Endothelial cell of umbilical vein (primary cell): ENCODE measurements at regions not wholly inside any gene's neighbourhood (a gene's known extent, or its start where the extent isn't known, plus 50 kb on each side); places are given as distances from the start of the nearest gene placed in this dataset.

ENCODE experiments used
- BruUV-seq: library from RNA; stranded (reverse); fragments of 400-500 nt; replicated peaks from 2 replicates; lab custom pipeline; 2021; lab: Mats Ljungman, UMichigan
- CTCF ChIA-PET: fragments of 300-600, 350-600 bp; sonication (Branson Sonifier 250); formaldehyde crosslinking; loops from one replicate; lab custom pipeline; 2021; ENCODE audit warnings: antibody characterized with exemption, inconsistent platforms; lab: Charles Lee
- POLR2A ChIA-PET: fragments of 300-600, 350-600 bp; sonication (Branson Sonifier 250); formaldehyde crosslinking; loops from one replicate; lab custom pipeline; 2021; ENCODE audit warnings: antibody characterized with exemption, inconsistent platforms; lab: Charles Lee
- DNase-seq: peaks from one replicate; pipeline ENCODE4 v3.0.0-alpha.2; 2011; ENCODE audit warnings: low read depth, low spot score
- FAIRE-seq: peaks from 2 replicates; lab custom pipeline; 2011; peaks lifted over from hg19 to GRCh38; lab: Jason Lieb, UNC
- H2AFZ ChIP-seq: 2 replicates; pipeline ENCODE4 v1.6.0; 2012; ENCODE audit warnings: low read depth, low read length, control low read depth, inconsistent platforms
- H3K27ac ChIP-seq: 2 replicates; pipeline ENCODE4 v1.5.1; 2011; ENCODE audit warnings: low read depth, mild to moderate bottlenecking, control low read depth, low read length, moderate library complexity; ENCODE audit not compliant: insufficient read depth
- H3K27me3 ChIP-seq, 2 experiments: 2 replicates each; pipeline versions ENCODE4 v1.6.0 to v1.6.1; 2011; ENCODE audit warnings: low read length in 2 of 2, mixed read lengths in 1 of 2; ENCODE audit not compliant: control insufficient read depth in 2 of 2, insufficient read depth in 2 of 2
- H3K36me3 ChIP-seq, 2 experiments: 2 replicates in 1 of 2; 3 replicates in 1 of 2; pipeline ENCODE4 v1.5.1; 2011; ENCODE audit warnings: low read length in 2 of 2, mild to moderate bottlenecking in 1 of 2, moderate library complexity in 1 of 2; ENCODE audit not compliant: control insufficient read depth in 2 of 2, insufficient read depth in 2 of 2; ENCODE audit errors: extremely low read depth in 1 of 2
- H3K4me1 ChIP-seq: 3 replicates; pipeline ENCODE4 v1.5.1; 2011; ENCODE audit warnings: mild to moderate bottlenecking, low read length; ENCODE audit not compliant: control insufficient read depth, insufficient read depth; ENCODE audit errors: extremely low read depth
- H3K4me2 ChIP-seq: 2 replicates; pipeline ENCODE4 v1.6.1; 2011; ENCODE audit warnings: low read length, control low read depth, mixed read lengths; ENCODE audit not compliant: insufficient read depth
- H3K4me3 ChIP-seq, 3 experiments: fragments of 200-600 bp in 1 of 3; sonication (generic), shearing (Covaris generic) in 1 of 3; replicated peaks in 1 of 3; 2 replicates each; pipeline ENCODE4 v1.5.1; 2011 to 2016; ENCODE audit warnings: control low read depth in 3 of 3, low read length in 3 of 3, mild to moderate bottlenecking in 2 of 3, inconsistent platforms in 1 of 3, low read depth in 1 of 3, moderate library complexity in 1 of 3; ENCODE audit not compliant: insufficient read depth in 1 of 3
- H3K79me2 ChIP-seq: 2 replicates; pipeline ENCODE4 v1.6.0; 2012; ENCODE audit warnings: low read length, inconsistent platforms; ENCODE audit not compliant: control insufficient read depth, insufficient read depth
- H3K9ac ChIP-seq: replicated peaks from 2 replicates; pipeline ENCODE3; 2011; ENCODE audit warnings: low read length, control low read depth; ENCODE audit not compliant: insufficient read depth; ENCODE audit errors: extremely low read depth
- H3K9me1 ChIP-seq: replicated peaks from 3 replicates; pipeline ENCODE4 v1.6.0; 2011; ENCODE audit warnings: mild to moderate bottlenecking, low read length; ENCODE audit not compliant: control insufficient read depth, insufficient read depth; ENCODE audit errors: extremely low read depth
- H3K9me3 ChIP-seq: replicated peaks from 2 replicates; pipeline ENCODE4 v1.5.1; 2012; ENCODE audit warnings: low read length, inconsistent platforms; ENCODE audit not compliant: control insufficient read depth, insufficient read depth
- H4K20me1 ChIP-seq: replicated peaks from 2 replicates; pipeline ENCODE3; 2011; ENCODE audit warnings: mild to moderate bottlenecking, low read length; ENCODE audit not compliant: control insufficient read depth, insufficient read depth; ENCODE audit errors: extremely low read depth
- EZH2 ChIP-seq: IDR thresholded peaks from 2 replicates; pipeline ENCODE4 v1.6.1; 2012; ENCODE audit warnings: borderline replicate concordance, low read depth, mild to moderate bottlenecking, moderate library complexity, low read length, inconsistent platforms; ENCODE audit not compliant: severe bottlenecking
- FOS ChIP-seq: IDR thresholded peaks from 2 replicates; pipeline ENCODE4 v1.6.1; 2011; ENCODE audit warnings: mild to moderate bottlenecking, low read length, moderate library complexity, borderline replicate concordance; ENCODE audit not compliant: insufficient read depth
- GATA2 ChIP-seq: IDR thresholded peaks from 2 replicates; pipeline ENCODE4 v1.7.0; 2011; ENCODE audit warnings: low read depth, mild to moderate bottlenecking, moderate library complexity, mixed read lengths, low read length; ENCODE audit not compliant: insufficient read length, insufficient read depth
- JUN ChIP-seq: IDR thresholded peaks from 2 replicates; pipeline ENCODE4 v1.6.1; 2011; ENCODE audit warnings: borderline replicate concordance, low read depth; ENCODE audit not compliant: insufficient read length, insufficient read depth
- MYC ChIP-seq: IDR thresholded peaks from one replicate; pipeline ENCODE4 v1.6.1; 2011; ENCODE audit warnings: mild to moderate bottlenecking, low read depth, low read length
- POLR2A ChIP-seq: IDR thresholded peaks from 2 replicates; pipeline ENCODE4 v1.6.1; 2012; ENCODE audit warnings: low read depth, mild to moderate bottlenecking, control low read depth, low read length
- POLR2AphosphoS5 ChIP-seq: IDR thresholded peaks from 2 replicates; pipeline ENCODE4 v1.6.1; 2012; ENCODE audit warnings: low read depth, mild to moderate bottlenecking, control low read depth, low read length, moderate library complexity; ENCODE audit not compliant: insufficient read depth
- dilution Hi-C: fragments of 300-500 bp; cut with MboI; formaldehyde crosslinking; loops from one replicate; pipeline ENCODE4 v1.15.0; 2019; ENCODE audit warnings: low sequenced_read_pairs; ENCODE audit not compliant: extremely low pct_ligation_motif_present
- intact Hi-C: fragments of 100-400 bp; cut with micrococcal nuclease; formaldehyde crosslinking; loops from one replicate; pipeline ENCODE4 v1.10.0; 2022
- TF ChIP-seq, protein P1 (sequence below): IDR thresholded peaks from 2 replicates; pipeline ENCODE4 v1.6.1; 2011; ENCODE audit not compliant: insufficient read depth, insufficient read length
- TF ChIP-seq, protein P2 (sequence below), 2 donors: IDR thresholded peaks; 1 replicate in 1 of 2; 2 replicates in 1 of 2; pipeline ENCODE4 v1.5.1; 2011; ENCODE audit warnings: low read length in 2 of 2, mild to moderate bottlenecking in 2 of 2, moderate library complexity in 2 of 2, control low read depth in 1 of 2, inconsistent platforms in 1 of 2, low read depth in 1 of 2; ENCODE audit not compliant: insufficient read depth in 1 of 2; ENCODE audit errors: extremely low read depth in 1 of 2

DNA sequence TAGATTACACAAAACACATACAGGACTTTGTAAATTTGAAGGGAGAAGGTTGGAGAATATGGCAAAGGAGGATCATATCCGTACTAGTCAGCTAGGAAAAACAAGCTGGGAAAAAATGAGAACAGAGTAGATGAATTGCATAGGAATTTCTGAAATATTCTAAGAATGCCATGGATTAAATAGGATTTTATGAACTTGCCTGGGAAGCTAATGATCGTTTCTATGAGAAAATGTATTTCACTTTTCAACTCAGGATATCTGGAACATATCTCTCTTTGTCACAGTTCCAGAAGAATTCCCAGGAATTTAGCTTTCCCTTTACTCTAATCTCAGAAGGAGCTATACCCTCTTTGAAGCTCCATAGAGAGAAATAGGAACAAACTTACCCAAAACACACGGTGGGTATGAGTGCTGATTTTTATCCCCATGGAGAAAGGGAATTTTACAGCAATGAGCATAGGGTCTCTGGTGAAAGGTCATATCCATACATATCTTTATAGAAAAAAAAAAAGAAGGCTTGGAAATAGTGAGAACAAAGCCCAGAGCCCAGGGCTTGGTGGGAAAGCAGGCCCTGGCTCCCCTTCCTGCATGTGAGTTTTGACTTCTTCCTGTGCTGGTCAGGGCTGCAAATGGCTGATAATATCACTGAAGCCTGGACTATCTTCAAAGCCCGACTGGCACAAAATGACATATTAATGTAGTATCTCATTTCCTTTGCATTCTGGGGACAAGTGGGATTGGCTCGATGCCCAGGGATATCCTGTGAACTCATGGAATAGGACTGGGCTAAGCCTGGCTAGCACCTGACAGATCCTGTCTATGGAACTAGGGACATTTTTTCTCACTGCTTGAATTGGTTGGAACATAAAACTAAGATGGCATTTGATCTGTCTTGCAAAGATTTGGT is 136.3 kb downstream of the AEBP2 start:
- POLR2A ChIA-PET = interaction anchor here (0.6 to 1.5 kb wide), 3 partner anchors 28 to 48 kb away, joined by 3 to 4 read pairs (median 4); no protein-coding TSS in a partner anchor
- Histone ChIP-seq H3K9me3 (no peaks in the 10 kb centered on the region), H4K20me1 (no peaks in the 10 kb centered on the region), H3K9ac (peak overlapping the region; percentile 87), H3K4me1 (peaks cover 48% of the 10 kb centered on the region), H3K9me1 (no peaks in the 10 kb centered on the region), H3K4me2 (peak overlapping the region; percentile 49), H3K27me3 (no peaks in the 10 kb centered on the region), H3K27ac (peak overlapping the region; percentile 98), H3K79me2 (no peaks in the 10 kb centered on the region), H3K4me3 (no peak overlapping the region), H3K36me3 (no peaks in the 10 kb centered on the region), H2AFZ (peak overlapping the region; percentile 32)
- CTCF ChIA-PET = interaction anchor here (0.6 to 4.7 kb wide), 14 partner anchors 13 to 1595 kb away, joined by 3 to 33 read pairs (median 6); no protein-coding TSS in a partner anchor
- TF ChIP-seq MYC = peak; percentile 4
- peak; percentile 88 for TF ChIP-seq JUN
- TF ChIP-seq GATA2 = peak; percentile 99
- TF ChIP-seq POLR2A = peak; percentile 85
- TF ChIP-seq POLR2AphosphoS5 = peak; percentile 93
- TF ChIP-seq FOS = peak; percentile 75
- TF ChIP-seq, protein P1, sequence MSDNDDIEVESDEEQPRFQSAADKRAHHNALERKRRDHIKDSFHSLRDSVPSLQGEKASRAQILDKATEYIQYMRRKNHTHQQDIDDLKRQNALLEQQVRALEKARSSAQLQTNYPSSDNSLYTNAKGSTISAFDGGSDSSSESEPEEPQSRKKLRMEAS = peak; percentile 44
- TF ChIP-seq, protein P2, sequence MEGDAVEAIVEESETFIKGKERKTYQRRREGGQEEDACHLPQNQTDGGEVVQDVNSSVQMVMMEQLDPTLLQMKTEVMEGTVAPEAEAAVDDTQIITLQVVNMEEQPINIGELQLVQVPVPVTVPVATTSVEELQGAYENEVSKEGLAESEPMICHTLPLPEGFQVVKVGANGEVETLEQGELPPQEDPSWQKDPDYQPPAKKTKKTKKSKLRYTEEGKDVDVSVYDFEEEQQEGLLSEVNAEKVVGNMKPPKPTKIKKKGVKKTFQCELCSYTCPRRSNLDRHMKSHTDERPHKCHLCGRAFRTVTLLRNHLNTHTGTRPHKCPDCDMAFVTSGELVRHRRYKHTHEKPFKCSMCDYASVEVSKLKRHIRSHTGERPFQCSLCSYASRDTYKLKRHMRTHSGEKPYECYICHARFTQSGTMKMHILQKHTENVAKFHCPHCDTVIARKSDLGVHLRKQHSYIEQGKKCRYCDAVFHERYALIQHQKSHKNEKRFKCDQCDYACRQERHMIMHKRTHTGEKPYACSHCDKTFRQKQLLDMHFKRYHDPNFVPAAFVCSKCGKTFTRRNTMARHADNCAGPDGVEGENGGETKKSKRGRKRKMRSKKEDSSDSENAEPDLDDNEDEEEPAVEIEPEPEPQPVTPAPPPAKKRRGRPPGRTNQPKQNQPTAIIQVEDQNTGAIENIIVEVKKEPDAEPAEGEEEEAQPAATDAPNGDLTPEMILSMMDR (IDR thresholded peaks at IDR 0.05; ENCODE audit: extremely low read depth in 1 of 2, insufficient read depth in 1 of 2, low read depth in 1 of 2, low read length in 2 of 2) = no peak
- TF ChIP-seq EZH2 = no peak
- intact Hi-C loops (loop anchor here (1.0 to 10.0 kb wide), 14 partner anchors 28 to 793 kb away; partner anchors contain the start of gene PDE3A), dilution Hi-C loops (no loop called here)
- DNase-seq = peak; percentile 100
- peak; percentile 98 for FAIRE-seq
- BruUV-seq = TSS peak; percentile 86
